IPS-18a (cell line): ENCODE measurements at regions not wholly inside any gene's neighbourhood (a gene's known extent, or its start where the extent isn't known, plus 50 kb on each side); places are given as distances from the start of the nearest gene placed in this dataset.
A peak's percentile ranks its signal among the peaks of the same experiment; 100 is the strongest.

Experiments
- H3K27ac ChIP-seq: one replicate; pipeline ENCODE4 v1.5.1; 2013; ENCODE audit warnings: low read length
- H3K27me3 ChIP-seq: one replicate; pipeline ENCODE4 v1.6.1; 2013; ENCODE audit warnings: mild to moderate bottlenecking, low read length; ENCODE audit not compliant: control insufficient read depth, insufficient read depth
- H3K36me3 ChIP-seq: one replicate; pipeline ENCODE4 v1.6.1; 2013; ENCODE audit warnings: low read depth, low read length; ENCODE audit not compliant: control insufficient read depth
- H3K4me1 ChIP-seq: one replicate; pipeline ENCODE4 v1.6.1; 2013; ENCODE audit warnings: low read depth, low read length; ENCODE audit not compliant: control insufficient read depth
- H3K4me3 ChIP-seq: one replicate; pipeline ENCODE4 v1.5.1; 2013; ENCODE audit warnings: low read length
- H3K9ac ChIP-seq: one replicate; pipeline ENCODE4 v1.6.1; 2013; ENCODE audit warnings: mild to moderate bottlenecking, low read length, moderate library complexity
- H3K9me3 ChIP-seq: one replicate; pipeline ENCODE4 v1.6.1; 2013; ENCODE audit warnings: low read depth, low read length; ENCODE audit not compliant: control insufficient read depth

DNA sequence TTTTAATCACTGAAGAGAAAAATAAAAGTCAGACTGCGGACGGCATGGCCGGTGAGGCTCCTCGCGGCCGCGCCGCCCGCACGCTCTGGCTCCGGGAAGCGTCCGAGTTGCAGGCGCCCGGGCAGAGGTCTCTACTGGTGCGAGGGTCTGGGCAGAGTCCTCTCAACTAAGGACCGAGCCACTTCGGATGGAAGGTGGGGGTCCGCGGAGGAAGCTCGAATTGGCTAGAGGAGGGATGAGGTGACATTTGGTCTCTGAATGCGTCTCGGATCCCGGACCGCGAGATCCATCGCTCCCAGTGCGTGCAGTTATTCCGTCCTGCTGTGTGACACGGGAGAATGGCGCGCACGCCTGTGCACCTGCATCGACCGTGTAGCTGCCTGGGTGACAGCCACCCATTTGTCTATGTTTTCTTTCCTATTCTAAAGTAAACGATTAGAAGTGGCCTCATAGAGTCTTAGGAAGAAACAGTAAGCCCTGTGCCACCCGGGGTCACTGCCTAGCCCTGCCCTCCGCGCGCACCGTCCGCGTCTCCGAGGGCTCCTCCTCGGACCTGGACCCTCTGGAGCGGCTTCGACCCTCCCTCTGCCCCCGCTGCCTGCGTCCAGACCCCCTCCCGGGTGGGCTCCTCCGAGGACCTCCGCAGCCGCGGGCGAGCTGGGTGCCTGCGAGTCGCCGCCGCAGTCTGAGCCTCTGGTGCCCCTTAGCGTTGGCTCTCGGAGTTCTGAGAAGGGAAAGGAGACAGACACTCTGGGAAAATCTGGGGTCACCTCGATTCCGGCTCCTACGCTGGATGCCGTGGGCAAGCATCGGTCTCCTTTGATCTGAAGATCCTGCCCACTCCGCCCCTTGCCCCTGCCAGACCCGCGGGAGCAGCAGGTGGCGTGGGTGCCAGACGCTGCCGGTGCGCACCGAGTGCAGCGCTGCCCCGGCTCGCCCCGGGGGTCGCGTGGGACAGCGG is 347.4 kb downstream of the LIG4 start:
- Histone ChIP-seq H3K36me3 (no peaks in the 10 kb centered on the region), H3K9ac (no peak overlapping the region), H3K4me1 (peaks cover 4% of the 10 kb centered on the region), H3K9me3 (no peaks in the 10 kb centered on the region), H3K4me3 (peak overlapping the region; percentile 91), H3K27me3 (peaks cover 60% of the 10 kb centered on the region), H3K27ac (no peak overlapping the region)

DNA sequence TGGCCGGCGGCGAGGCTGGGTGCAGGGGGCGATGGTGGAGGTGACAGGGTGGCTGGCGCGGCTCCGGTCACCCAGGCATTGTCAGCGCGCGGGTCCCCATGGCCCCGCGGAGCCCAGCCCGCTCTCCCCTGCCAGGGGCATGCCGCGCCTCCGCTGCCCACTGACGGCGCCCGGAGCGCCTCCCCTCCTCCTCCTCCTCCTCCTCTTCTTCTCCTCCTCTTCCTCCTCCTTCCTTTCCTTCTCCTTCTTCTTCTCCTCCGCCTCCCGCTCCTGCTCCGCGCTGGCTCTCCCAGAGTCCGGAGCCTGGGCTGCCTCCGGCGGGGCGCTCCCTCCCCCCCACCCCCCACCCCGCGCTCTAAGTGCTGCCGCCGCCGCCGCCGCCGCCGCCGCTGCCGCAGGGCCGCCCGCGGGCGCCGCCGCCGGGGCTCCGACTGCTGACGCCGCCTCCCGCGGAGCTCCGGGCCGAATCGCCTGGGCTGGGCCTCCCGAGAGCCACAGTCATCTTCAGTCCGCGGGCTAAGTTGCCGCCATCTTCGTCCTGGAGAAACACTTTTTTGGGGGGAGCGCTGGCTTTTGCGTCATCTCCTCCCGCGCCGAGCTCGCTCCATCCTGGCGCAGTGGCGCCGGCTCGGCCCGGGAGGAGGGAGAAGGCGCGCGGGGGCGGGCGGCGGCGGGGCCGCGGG is 348.3 kb downstream of the LIG4 start:
- peaks cover 60% of the 10 kb centered on the region for H3K27me3 ChIP-seq
- no peaks in the 10 kb centered on the region for H3K9me3 ChIP-seq
- H3K36me3 ChIP-seq: no peaks in the 10 kb centered on the region
- H3K9ac ChIP-seq: no peak overlapping the region
- H3K4me3 ChIP-seq: peak overlapping the region; percentile 91
- peaks cover 4% of the 10 kb centered on the region for H3K4me1 ChIP-seq
- no peak overlapping the region for H3K27ac ChIP-seq

DNA sequence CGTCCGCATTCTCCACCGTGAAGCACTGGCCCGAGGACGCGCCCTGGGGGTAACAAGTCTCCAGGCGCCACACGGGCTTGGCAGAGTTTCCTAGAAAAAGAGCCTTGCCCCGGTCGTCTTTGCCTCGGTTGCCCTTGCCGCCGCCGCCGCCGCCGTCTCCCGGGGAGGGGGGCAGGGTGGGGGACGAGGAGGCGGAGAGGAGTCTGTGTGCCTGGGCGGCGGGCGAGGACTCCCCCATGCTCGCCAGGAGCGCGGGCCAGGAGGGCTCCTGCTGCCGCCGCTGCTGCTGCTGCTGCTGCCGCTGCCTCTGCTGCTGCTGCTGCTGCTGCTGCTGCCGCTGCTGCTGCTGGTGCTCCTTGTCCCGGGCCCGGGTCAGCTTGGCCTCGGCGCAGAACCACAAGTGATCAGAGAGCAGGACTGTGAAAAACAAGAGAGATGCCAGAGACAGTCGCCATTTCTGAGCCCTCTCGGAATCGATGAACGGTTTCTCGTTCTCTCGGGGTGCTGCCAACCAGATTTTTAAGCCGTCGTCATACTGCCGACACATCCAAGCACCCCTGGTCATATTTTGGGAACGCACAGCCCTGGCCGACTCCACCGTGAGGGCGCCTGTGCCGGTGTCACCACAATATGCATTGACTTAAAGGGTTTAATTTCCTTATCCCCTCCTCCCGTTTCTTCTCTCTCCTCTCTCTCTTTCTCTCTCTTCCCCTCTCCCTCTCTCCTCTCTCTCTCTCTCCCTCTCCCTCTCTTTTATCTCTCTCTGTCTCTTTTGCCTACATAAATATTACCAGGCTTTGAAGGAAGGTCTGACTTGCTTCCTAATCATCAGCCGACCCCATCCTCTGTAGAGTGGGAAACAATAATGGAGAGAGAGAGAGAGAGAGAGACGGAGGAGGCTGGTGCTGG is 349.1 kb downstream of the LIG4 start:
- Histone ChIP-seq H3K4me1 (peaks cover 4% of the 10 kb centered on the region), H3K9ac (peak overlapping the region; percentile 39), H3K36me3 (no peaks in the 10 kb centered on the region), H3K27me3 (peaks cover 60% of the 10 kb centered on the region), H3K9me3 (no peaks in the 10 kb centered on the region), H3K4me3 (peak overlapping the region; percentile 91), H3K27ac (no peak overlapping the region)

DNA sequence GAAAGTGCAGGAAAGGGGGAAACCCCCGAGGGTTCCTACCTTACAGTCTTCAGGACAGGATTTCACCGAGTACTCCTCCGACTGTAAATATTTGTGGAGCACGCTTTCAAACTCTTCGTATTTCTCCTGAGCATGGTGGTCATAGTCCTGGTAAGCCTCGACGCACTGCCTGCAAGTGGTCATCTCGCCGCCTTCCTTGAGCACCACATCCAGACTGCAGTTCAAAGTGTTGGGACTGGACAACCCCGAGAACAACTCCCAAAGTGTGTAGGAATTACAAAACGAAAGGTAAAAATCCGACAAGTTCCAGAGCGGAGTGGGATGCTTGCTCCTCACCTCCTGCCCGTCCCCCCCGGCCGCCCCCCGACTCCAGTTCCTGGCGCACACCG is 349.7 kb downstream of the LIG4 start:
- Histone ChIP-seq H3K4me3 (peak overlapping the region; percentile 91), H3K36me3 (no peaks in the 10 kb centered on the region), H3K4me1 (peaks cover 4% of the 10 kb centered on the region), H3K9ac (no peak overlapping the region), H3K9me3 (no peaks in the 10 kb centered on the region), H3K27me3 (peaks cover 58% of the 10 kb centered on the region), H3K27ac (no peak overlapping the region)

DNA sequence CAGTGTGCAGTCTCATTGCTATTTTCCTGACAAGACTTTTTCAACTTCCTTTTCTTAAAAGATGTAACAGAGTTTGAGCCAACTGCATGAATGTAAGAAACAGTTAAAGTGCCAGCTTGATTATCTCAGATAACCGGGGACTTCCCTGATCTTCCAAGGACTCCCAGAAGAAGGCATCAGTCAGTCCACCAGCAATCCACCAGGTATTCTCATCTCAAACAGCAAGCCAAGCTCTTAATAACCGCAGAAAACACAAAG is 350.1 kb downstream of the LIG4 start:
- Histone ChIP-seq H3K36me3 (no peaks in the 10 kb centered on the region), H3K4me3 (peak overlapping the region; percentile 91), H3K4me1 (peaks cover 4% of the 10 kb centered on the region), H3K27me3 (peaks cover 55% of the 10 kb centered on the region), H3K9me3 (no peaks in the 10 kb centered on the region), H3K9ac (no peak overlapping the region), H3K27ac (no peak overlapping the region)

DNA sequence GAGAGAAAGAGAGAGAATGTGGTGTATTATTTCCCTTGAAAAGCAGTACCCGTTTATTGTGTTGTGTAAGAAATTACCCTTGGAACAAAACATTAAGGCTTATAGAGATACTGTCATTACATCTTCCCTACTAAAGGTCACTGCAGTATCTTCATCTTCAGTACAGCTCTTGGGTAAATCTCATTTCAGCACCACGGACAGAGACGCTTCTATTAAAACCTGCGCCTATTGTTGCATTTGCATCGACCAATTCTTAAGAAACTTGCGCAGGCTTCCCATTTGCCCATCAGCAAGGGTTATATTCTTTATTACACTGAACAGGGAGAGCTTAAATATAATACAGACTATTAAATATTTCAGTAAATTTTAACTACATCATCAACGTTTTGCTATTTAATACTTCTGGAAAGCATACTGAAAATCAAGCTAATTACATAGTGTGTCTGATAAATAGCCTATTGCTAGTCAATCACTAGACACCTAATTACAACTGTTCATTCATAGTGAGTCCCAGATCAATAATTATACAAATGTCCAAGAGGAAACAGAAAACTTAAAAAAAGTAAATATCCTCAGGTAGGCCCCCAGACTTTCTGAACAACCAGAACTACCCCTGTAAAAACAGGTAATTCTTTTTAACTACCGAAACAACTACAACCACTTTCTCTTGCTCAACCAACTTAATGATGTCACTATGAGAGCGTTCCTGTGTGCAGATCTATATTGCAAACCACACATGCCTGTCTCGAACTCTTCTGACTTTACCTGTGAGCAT is 350.6 kb downstream of the LIG4 start:
- H3K27ac ChIP-seq: no peak overlapping the region
- H3K9me3 ChIP-seq: no peaks in the 10 kb centered on the region
- H3K4me1 ChIP-seq: peaks cover 4% of the 10 kb centered on the region
- H3K36me3 ChIP-seq: no peaks in the 10 kb centered on the region
- H3K4me3 ChIP-seq: peak overlapping the region; percentile 91
- H3K27me3 ChIP-seq: peaks cover 49% of the 10 kb centered on the region
- no peak overlapping the region for H3K9ac ChIP-seq

DNA sequence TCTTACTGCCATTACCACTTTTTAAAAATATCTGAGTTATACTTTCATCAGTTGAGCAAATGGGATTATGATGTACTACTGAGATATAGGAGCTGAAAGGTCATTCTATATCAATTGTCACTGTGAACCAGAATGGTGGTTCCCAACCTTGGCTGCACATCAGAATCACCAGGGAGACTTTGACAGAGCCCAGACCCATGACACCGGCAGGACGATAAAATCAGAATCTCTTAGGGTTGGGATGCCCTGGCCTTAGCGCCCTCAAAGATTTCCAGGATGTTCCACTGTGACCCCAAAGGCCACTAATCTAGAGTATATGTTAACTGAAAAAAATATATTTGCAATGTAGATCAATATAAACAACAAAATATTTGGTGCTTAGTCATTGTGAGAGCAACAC is 355.1 kb downstream of the LIG4 start:
- H3K9me3 ChIP-seq: no peaks in the 10 kb centered on the region
- H3K27me3 ChIP-seq: peaks cover 10% of the 10 kb centered on the region
- H3K4me3 ChIP-seq: no peak overlapping the region
- no peaks in the 10 kb centered on the region for H3K36me3 ChIP-seq
- H3K27ac ChIP-seq: no peak overlapping the region
- H3K4me1 ChIP-seq: peaks cover 2% of the 10 kb centered on the region
- no peak overlapping the region for H3K9ac ChIP-seq

DNA sequence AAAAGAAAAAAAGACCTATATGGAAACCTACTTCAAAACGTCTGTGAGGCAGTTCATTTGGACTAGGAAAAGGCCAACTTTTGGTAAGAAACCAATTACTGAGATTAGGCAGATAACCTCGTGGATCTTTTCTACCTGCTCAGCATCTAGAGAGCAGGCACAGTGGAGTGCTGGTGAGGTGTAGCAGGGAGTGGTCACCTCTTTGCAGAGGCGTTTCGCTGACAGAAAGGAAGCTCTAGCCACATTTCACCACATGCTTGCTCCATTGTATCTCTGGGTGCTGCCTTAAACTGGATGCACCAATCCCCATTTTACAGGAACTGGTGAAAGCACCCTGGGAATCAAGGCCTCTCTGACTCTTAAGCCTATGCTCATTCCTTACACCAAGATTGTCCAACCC is 360.5 kb downstream of the LIG4 start:
- H3K27ac ChIP-seq: no peak overlapping the region
- no peaks in the 10 kb centered on the region for H3K9me3 ChIP-seq
- no peaks in the 10 kb centered on the region for H3K27me3 ChIP-seq
- H3K9ac ChIP-seq: no peak overlapping the region
- no peak overlapping the region for H3K4me3 ChIP-seq
- H3K4me1 ChIP-seq: no peaks in the 10 kb centered on the region
- no peaks in the 10 kb centered on the region for H3K36me3 ChIP-seq

DNA sequence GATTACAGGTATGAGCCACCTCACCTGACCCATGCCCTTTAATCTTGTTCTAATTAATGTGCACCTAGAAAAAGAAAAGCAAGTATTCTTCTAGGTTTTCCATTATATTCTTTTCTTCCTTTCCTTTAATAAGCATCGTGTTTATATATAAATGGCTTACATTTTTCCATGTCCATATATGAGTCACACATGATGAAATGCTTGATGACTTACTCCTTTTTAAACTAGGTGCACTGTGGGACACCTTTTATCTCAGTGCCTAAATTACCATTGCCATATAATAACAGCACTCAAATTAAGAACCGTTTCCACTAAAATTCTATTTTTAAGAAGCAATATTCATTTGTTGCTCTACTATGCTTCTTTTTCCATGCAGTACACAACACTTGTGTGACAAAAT is 363.3 kb downstream of the LIG4 start:
- H3K9ac ChIP-seq: no peak overlapping the region
- no peak overlapping the region for H3K27ac ChIP-seq

DNA sequence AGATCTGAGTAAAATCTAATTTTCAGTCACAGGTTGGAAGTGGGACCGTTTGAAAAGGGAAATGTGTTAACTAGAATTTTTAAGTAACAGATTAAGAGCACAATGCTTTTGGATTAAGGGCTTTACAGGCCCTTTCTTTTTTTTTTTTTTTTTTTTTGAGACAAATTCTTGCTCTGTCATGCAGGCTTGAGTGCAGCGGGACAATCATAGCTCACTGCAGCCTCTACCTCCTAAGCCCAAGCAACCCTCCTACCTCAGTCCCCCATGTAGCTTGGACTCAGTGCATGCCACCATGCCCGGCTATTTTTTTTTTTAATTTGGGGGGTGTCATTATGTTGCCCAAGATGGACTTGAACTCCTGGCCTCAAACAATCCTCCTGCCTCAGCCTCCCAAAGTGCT is 363.7 kb downstream of the LIG4 start:
- Histone ChIP-seq H3K27ac (no peak overlapping the region), H3K4me1 (no peaks in the 10 kb centered on the region), H3K27me3 (no peaks in the 10 kb centered on the region), H3K9ac (no peak overlapping the region), H3K36me3 (no peaks in the 10 kb centered on the region), H3K4me3 (no peak overlapping the region), H3K9me3 (no peaks in the 10 kb centered on the region)

More for the DNA sequence above, 363.3 kb downstream of the LIG4 start:
- H3K4me1 ChIP-seq: no peaks in the 10 kb centered on the region
- no peaks in the 10 kb centered on the region for H3K36me3 ChIP-seq
- H3K27me3 ChIP-seq: no peaks in the 10 kb centered on the region
- no peaks in the 10 kb centered on the region for H3K9me3 ChIP-seq
- H3K4me3 ChIP-seq: no peak overlapping the region

DNA sequence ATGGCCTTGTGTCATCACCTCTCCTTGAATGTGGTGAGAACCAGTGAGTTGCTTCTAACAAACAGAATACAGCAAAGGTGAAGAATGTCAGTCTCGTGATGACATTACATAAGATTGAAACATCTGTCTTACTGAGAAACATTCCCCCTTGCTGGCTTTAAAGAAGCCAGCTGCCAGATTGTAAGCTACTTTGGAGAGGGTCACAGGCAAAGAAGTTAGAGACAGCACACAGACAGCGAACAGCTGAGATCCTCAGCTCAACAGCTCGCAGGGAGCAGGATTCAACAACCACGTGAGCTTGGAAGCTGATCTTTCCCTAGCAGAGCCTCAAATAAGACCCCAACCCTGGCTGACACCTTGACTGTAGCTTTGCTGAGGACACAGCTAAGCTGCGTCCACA is 367.9 kb downstream of the LIG4 start:
- no peaks in the 10 kb centered on the region for H3K9me3 ChIP-seq
- peaks cover 11% of the 10 kb centered on the region for H3K4me1 ChIP-seq
- no peak overlapping the region for H3K27ac ChIP-seq
- H3K9ac ChIP-seq: no peak overlapping the region
- H3K4me3 ChIP-seq: no peak overlapping the region
- H3K27me3 ChIP-seq: no peaks in the 10 kb centered on the region
- no peaks in the 10 kb centered on the region for H3K36me3 ChIP-seq
